ENCODE measurements at regions not wholly inside any gene's neighbourhood (a gene's known extent, or its start where the extent isn't known, plus 50 kb on each side); places are given as distances from the start of the nearest gene placed in this dataset.

- ATAC-seq (ENCODE audit: insufficient read depth, low FRiP score) (no peak), DNase-seq (no peak)
- Histone ChIP-seq H3K4me1 (ENCODE audit: control insufficient read depth in 5 of 5, insufficient read depth in 5 of 5, low read length in 5 of 5) (peaks cover 0 to 19% (median 0%) of the 10 kb centered on the region in 5 donors), H3K36me3 (ENCODE audit: control insufficient read depth in 4 of 4, insufficient read depth in 4 of 4, low read length in 4 of 4) (no peaks in the 10 kb centered on the region), H3K9ac (ENCODE audit: insufficient read depth in 1 of 2, low read length in 2 of 2) (no peak overlapping the region), H3K27ac (ENCODE audit: low read depth in 1 of 2, low read length in 1 of 2) (no peak overlapping the region), H3K27me3 (ENCODE audit: control insufficient read depth in 3 of 3, insufficient read depth in 3 of 3, low read length in 2 of 3) (no peaks in the 10 kb centered on the region), H3K9me3 (ENCODE audit: control insufficient read depth in 4 of 4, insufficient read depth in 3 of 4, low read length in 3 of 4) (no peaks in the 10 kb centered on the region), H3K4me3 (no peak overlapping the region)
- TF ChIP-seq, protein P1, sequence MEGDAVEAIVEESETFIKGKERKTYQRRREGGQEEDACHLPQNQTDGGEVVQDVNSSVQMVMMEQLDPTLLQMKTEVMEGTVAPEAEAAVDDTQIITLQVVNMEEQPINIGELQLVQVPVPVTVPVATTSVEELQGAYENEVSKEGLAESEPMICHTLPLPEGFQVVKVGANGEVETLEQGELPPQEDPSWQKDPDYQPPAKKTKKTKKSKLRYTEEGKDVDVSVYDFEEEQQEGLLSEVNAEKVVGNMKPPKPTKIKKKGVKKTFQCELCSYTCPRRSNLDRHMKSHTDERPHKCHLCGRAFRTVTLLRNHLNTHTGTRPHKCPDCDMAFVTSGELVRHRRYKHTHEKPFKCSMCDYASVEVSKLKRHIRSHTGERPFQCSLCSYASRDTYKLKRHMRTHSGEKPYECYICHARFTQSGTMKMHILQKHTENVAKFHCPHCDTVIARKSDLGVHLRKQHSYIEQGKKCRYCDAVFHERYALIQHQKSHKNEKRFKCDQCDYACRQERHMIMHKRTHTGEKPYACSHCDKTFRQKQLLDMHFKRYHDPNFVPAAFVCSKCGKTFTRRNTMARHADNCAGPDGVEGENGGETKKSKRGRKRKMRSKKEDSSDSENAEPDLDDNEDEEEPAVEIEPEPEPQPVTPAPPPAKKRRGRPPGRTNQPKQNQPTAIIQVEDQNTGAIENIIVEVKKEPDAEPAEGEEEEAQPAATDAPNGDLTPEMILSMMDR (IDR thresholded peaks at IDR 0.05; ENCODE audit: control extremely low read depth, extremely low read depth) = no peak
- 71 to 84% methylated on average over 3 of the region's 3 CpGs for WGBS, 2 donors
These were observed 170.0 kb downstream of the KLHL28 start for GRCh38 chr14:44791730-44792129.

GRCh38 chr14:44788612-44789011, 173.1 kb downstream of the KLHL28 start:
- Histone ChIP-seq H3K9me3 (ENCODE audit: control insufficient read depth in 4 of 4, insufficient read depth in 3 of 4, low read length in 3 of 4) (no peaks in the 10 kb centered on the region), H3K36me3 (ENCODE audit: control insufficient read depth in 4 of 4, insufficient read depth in 4 of 4, low read length in 4 of 4) (no peaks in the 10 kb centered on the region), H3K4me3 (no peak overlapping the region), H3K4me1 (ENCODE audit: control insufficient read depth in 5 of 5, insufficient read depth in 5 of 5, low read length in 5 of 5) (peaks cover 0 to 8% (median 0%) of the 10 kb centered on the region in 5 donors), H3K27ac (ENCODE audit: low read depth in 1 of 2, low read length in 1 of 2) (no peak overlapping the region), H3K9ac (ENCODE audit: insufficient read depth in 1 of 2, low read length in 2 of 2) (no peak overlapping the region), H3K27me3 (ENCODE audit: control insufficient read depth in 3 of 3, insufficient read depth in 3 of 3, low read length in 2 of 3) (no peaks in the 10 kb centered on the region)
- TF ChIP-seq, protein P1 (IDR thresholded peaks at IDR 0.05; ENCODE audit: control extremely low read depth, extremely low read depth) = no peak
- no peak for DNase-seq
- no peak for ATAC-seq (ENCODE audit: insufficient read depth, low FRiP score)
- 76 to 86% methylated on average over 1 of the region's 1 CpG for WGBS, 2 donors

DNA sequence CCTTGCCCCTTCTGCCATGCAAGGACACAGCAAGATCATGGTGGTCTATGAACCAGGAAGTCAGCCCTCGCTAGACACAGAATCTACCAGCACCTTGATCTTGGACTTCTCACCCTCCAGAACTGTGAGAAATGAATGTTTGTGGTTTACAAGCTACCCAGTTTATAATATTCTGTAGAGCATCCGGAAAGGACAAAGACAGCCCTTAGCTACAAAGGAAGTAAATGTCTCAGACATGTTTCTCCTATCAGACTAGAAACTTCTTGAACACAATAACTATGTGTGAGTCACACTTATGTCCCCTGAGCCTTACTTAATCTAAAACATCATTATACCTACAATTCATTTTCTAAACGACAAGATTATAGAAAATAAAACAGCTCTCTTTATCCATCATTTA, 176.7 kb downstream of the KLHL28 start:
- Histone ChIP-seq H3K9me3 (ENCODE audit: control insufficient read depth in 4 of 4, insufficient read depth in 3 of 4, low read length in 3 of 4) (no peaks in the 10 kb centered on the region), H3K9ac (ENCODE audit: insufficient read depth in 1 of 2, low read length in 2 of 2) (no peak overlapping the region), H3K27me3 (ENCODE audit: control insufficient read depth in 3 of 3, insufficient read depth in 3 of 3, low read length in 2 of 3) (no peaks in the 10 kb centered on the region), H3K27ac (ENCODE audit: low read depth in 1 of 2, low read length in 1 of 2) (no peak overlapping the region), H3K4me3 (no peak overlapping the region), H3K36me3 (ENCODE audit: control insufficient read depth in 4 of 4, insufficient read depth in 4 of 4, low read length in 4 of 4) (no peaks in the 10 kb centered on the region), H3K4me1 (ENCODE audit: control insufficient read depth in 5 of 5, insufficient read depth in 5 of 5, low read length in 5 of 5) (peaks cover 0 to 4% (median 0%) of the 10 kb centered on the region in 5 donors)
- TF ChIP-seq, protein P1 (IDR thresholded peaks at IDR 0.05; ENCODE audit: control extremely low read depth, extremely low read depth) = no peak
- no peak for DNase-seq
- WGBS, 2 donors = 66 to 78% methylated on average over 3 of the region's 3 CpGs
- ATAC-seq (ENCODE audit: insufficient read depth, low FRiP score) = no peak

DNA sequence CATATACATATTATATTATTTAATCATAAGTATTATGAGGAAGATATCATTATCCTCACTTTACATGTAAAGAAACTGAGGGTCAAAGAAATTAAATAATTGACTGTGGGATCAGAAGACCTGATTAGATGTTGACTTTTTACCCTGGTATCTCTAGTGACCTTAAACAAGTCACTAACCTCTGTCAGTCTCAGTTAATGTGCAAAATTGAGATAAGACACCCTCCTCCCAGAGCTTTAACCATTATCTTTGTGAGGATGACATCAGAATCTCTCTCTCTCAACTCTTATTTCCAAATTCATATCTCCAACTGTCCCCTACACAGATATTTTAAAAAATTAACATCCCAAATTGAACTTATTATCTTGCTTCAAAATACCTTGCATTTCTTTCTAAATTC, 177.8 kb downstream of the KLHL28 start:
- ATAC-seq (ENCODE audit: insufficient read depth, low FRiP score) = no peak
- H3K9me3 ChIP-seq (ENCODE audit: control insufficient read depth in 4 of 4, insufficient read depth in 3 of 4, low read length in 3 of 4) = no peaks in the 10 kb centered on the region
- no peak overlapping the region for H3K4me3 ChIP-seq
- H3K9ac ChIP-seq (ENCODE audit: insufficient read depth in 1 of 2, low read length in 2 of 2) = no peak overlapping the region
- H3K4me1 ChIP-seq (ENCODE audit: control insufficient read depth in 5 of 5, insufficient read depth in 5 of 5, low read length in 5 of 5) = peaks cover 0 to 4% (median 0%) of the 10 kb centered on the region in 5 donors
- H3K27me3 ChIP-seq (ENCODE audit: control insufficient read depth in 3 of 3, insufficient read depth in 3 of 3, low read length in 2 of 3) = no peaks in the 10 kb centered on the region
- H3K36me3 ChIP-seq (ENCODE audit: control insufficient read depth in 4 of 4, insufficient read depth in 4 of 4, low read length in 4 of 4) = no peaks in the 10 kb centered on the region
- no peak for DNase-seq
- TF ChIP-seq, protein P1 (IDR thresholded peaks at IDR 0.05; ENCODE audit: control extremely low read depth, extremely low read depth) = no peak
- no peak overlapping the region for H3K27ac ChIP-seq (ENCODE audit: low read depth in 1 of 2, low read length in 1 of 2)
